ENCODE measurements at regions not wholly inside any gene's neighbourhood (a gene's known extent, or its start where the extent isn't known, plus 50 kb on each side); places are given as distances from the start of the nearest gene placed in this dataset.

GRCh38 chr13:76803831-76804230 lies 82.4 kb downstream of the KCTD12 start:
- Histone ChIP-seq H3K4me1 (no peaks in the 10 kb centered on the region), H3K27ac (peak overlapping the region in 1 of 2 donors; percentile 3), H3K4me3 (no peak overlapping the region), H3K27me3 (no peaks in the 10 kb centered on the region), H3K9me3 (no peaks in the 10 kb centered on the region), H3K36me3 (no peaks in the 10 kb centered on the region)
- DNase-seq (ENCODE audit: low spot score) = no peak
- TF ChIP-seq CTCF (IDR thresholded peaks at IDR 0.05) = no peak

DNA sequence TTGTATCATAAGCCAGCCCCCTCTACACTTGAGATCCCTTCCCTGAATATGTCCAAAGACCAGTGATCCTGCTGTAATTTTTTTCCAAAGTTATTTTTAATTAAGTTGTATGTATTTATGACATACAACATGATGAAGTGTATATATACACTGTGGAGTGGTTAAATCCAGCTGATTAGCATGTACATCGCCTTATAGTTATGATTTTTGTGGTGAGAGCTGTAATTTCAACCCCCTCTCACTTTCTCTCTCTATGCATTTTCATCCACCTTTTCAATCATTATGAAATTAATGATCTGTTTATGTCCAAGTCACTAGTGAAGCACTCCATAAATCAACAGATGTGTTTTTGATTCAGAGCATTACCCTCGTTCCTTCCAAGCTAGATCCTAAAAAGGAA lies 85.3 kb downstream of the KCTD12 start:
- H3K36me3 ChIP-seq = no peaks in the 10 kb centered on the region
- TF ChIP-seq CTCF (IDR thresholded peaks at IDR 0.05) = no peak
- no peak overlapping the region for H3K4me3 ChIP-seq
- no peaks in the 10 kb centered on the region for H3K4me1 ChIP-seq
- H3K27me3 ChIP-seq = no peaks in the 10 kb centered on the region
- H3K9me3 ChIP-seq = no peaks in the 10 kb centered on the region
- H3K27ac ChIP-seq = no peak overlapping the region
- no peak for DNase-seq (ENCODE audit: low spot score)

GRCh38 chr13:76799696-76800095 lies 86.5 kb downstream of the KCTD12 start:
- TF ChIP-seq CTCF (IDR thresholded peaks at IDR 0.05) = no peak
- Histone ChIP-seq H3K27me3 (no peaks in the 10 kb centered on the region), H3K4me1 (no peaks in the 10 kb centered on the region), H3K9me3 (no peaks in the 10 kb centered on the region), H3K36me3 (no peaks in the 10 kb centered on the region), H3K27ac (no peak overlapping the region), H3K4me3 (no peak overlapping the region)
- no peak for DNase-seq (ENCODE audit: low spot score)

- Histone ChIP-seq H3K9me3 (no peaks in the 10 kb centered on the region), H3K4me1 (peaks cover 0 to 3% of the 10 kb centered on the region in 2 donors), H3K27me3 (no peaks in the 10 kb centered on the region), H3K36me3 (no peaks in the 10 kb centered on the region), H3K27ac (no peak overlapping the region), H3K4me3 (no peak overlapping the region)
- no peak for TF ChIP-seq CTCF (IDR thresholded peaks at IDR 0.05)
- no peak for DNase-seq (ENCODE audit: low spot score)
Observed at GRCh38 chr13:76798037-76798436, 88.2 kb downstream of the KCTD12 start.

DNA sequence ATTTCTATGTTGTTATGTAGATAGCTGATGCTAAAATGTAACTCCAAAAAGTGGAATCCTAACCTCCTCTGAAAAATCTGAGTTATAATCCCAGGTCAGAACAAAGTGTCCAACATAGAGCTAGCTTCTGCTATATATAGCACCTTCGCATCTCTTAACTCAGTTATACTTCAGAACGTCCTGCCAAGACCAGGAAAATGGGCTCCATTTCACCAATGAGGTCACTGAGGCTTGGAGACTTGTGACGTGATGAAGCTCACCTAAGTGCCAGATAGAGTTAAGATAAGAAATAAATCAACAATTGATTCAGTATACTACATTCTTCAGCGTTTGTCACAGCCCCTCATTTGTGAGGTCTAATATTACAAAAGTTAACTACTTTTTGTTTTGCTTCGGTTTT lies 88.8 kb downstream of the KCTD12 start:
- Histone ChIP-seq H3K4me3 (no peak overlapping the region), H3K4me1 (peaks cover 0 to 9% of the 10 kb centered on the region in 2 donors), H3K27ac (no peak overlapping the region), H3K27me3 (no peaks in the 10 kb centered on the region), H3K9me3 (no peaks in the 10 kb centered on the region), H3K36me3 (no peaks in the 10 kb centered on the region)
- no peak for TF ChIP-seq CTCF (IDR thresholded peaks at IDR 0.05)
- DNase-seq (ENCODE audit: low spot score) = no peak

GRCh38 chr13:76796851-76797250 lies 89.4 kb downstream of the KCTD12 start:
- Histone ChIP-seq H3K36me3 (no peaks in the 10 kb centered on the region), H3K4me3 (no peak overlapping the region), H3K27ac (no peak overlapping the region), H3K4me1 (peaks cover 0 to 10% of the 10 kb centered on the region in 2 donors), H3K9me3 (no peaks in the 10 kb centered on the region), H3K27me3 (no peaks in the 10 kb centered on the region)
- no peak for DNase-seq (ENCODE audit: low spot score)
- no peak for TF ChIP-seq CTCF (IDR thresholded peaks at IDR 0.05)

Data from right atrium auricular region (tissue), 2 donors.